Stomach (tissue), 4 donors: ENCODE measurements at regions not wholly inside any gene's neighbourhood (a gene's known extent, or its start where the extent isn't known, plus 50 kb on each side); places are given as distances from the start of the nearest gene placed in this dataset.

Experiments used
- CTCF ChIP-seq, 7 experiments: fragments of 450-650 bp in 4 of 7; fragments of 200-600 bp in 3 of 7; sonication (generic) in 3 of 7; IDR thresholded peaks; one replicate each; pipeline ENCODE4 v1.5.1; 2016 to 2019; ENCODE audit warnings: antibody characterized with exemption in 7 of 7, control low read depth in 2 of 7, mild to moderate bottlenecking in 1 of 7
- POLR2A ChIP-seq, 4 donors: fragments of 450-650 bp; IDR thresholded peaks; one replicate each; pipeline ENCODE4 v1.6.1; 2016; ENCODE audit warnings: antibody characterized with exemption in 4 of 4, control low read depth in 2 of 4, mild to moderate bottlenecking in 1 of 4, moderate library complexity in 1 of 4
- POLR2AphosphoS5 ChIP-seq, 3 donors: sonication (generic); formaldehyde crosslinking; IDR thresholded peaks; one replicate each; pipeline ENCODE4 v1.6.1; 2016; ENCODE audit warnings: antibody characterized with exemption in 3 of 3

- TF ChIP-seq CTCF (IDR thresholded peaks at IDR 0.05) (no peak), POLR2A (IDR thresholded peaks at IDR 0.05) (no peak), POLR2AphosphoS5 (IDR thresholded peaks at IDR 0.05) (no peak)
Observed at GRCh38 chr12:124451637-124452243, 115.7 kb downstream of the NCOR2 start.
